GM21526 (cell line): ENCODE measurements at regions not wholly inside any gene's neighbourhood (a gene's known extent, or its start where the extent isn't known, plus 50 kb on each side); places are given as distances from the start of the nearest gene placed in this dataset.
"Not testable (repeated sequence)": the region's sequence is repeated elsewhere in the genome, so short reads cannot be mapped to it uniquely, and the experiment has no call there.

ENCODE experiments used
- ATAC-seq: cut with Tn5 transposase; IDR thresholded peaks from one replicate; pipeline ENCODE4 v1.9.1; 2021; ENCODE audit warnings: moderate library complexity; ENCODE audit not compliant: unreplicated experiment, low FRiP score

GRCh38 chr4:71204056-71204455, 134.8 kb upstream of the SLC4A4 start:
- ATAC-seq, result no peak

GRCh38 chr4:71206763-71207162, 132.1 kb upstream of the SLC4A4 start:
- ATAC-seq, result no peak

GRCh38 chr4:71209161-71209560, 129.7 kb upstream of the SLC4A4 start:
- ATAC-seq, result no peak

GRCh38 chr4:71210823-71211222, 128.0 kb upstream of the SLC4A4 start:
- ATAC-seq, result no peak

GRCh38 chr4:71211748-71212147, 127.1 kb upstream of the SLC4A4 start:
- no peak for ATAC-seq

- no peak for ATAC-seq
Measured at GRCh38 chr4:71212216-71212615, 126.6 kb upstream of the SLC4A4 start.

GRCh38 chr4:71214578-71214977, 124.2 kb upstream of the SLC4A4 start:
- ATAC-seq, result no peak

- ATAC-seq, result no peak
Measured at GRCh38 chr4:71216316-71216959, 122.4 kb upstream of the SLC4A4 start.

GRCh38 chr4:71217688-71218087, 121.1 kb upstream of the SLC4A4 start:
- no peak for ATAC-seq

GRCh38 chr4:71220848-71221247, 118.0 kb upstream of the SLC4A4 start:
- not testable (repeated sequence) for ATAC-seq

- no peak for ATAC-seq
Measured at GRCh38 chr4:71221510-71222466, 117.0 kb upstream of the SLC4A4 start.

GRCh38 chr4:71222661-71223060, 116.2 kb upstream of the SLC4A4 start:
- ATAC-seq, result no peak

GRCh38 chr4:71229477-71230270, 109.1 kb upstream of the SLC4A4 start:
- peak; percentile 56 for ATAC-seq

- no peak for ATAC-seq
Measured at GRCh38 chr4:71230271-71231128, 108.3 kb upstream of the SLC4A4 start.

- no peak for ATAC-seq
Measured at GRCh38 chr4:71231129-71232055, 107.4 kb upstream of the SLC4A4 start.

- ATAC-seq, result no peak
Measured at GRCh38 chr4:71232056-71232430, 106.8 kb upstream of the SLC4A4 start.

GRCh38 chr4:71232846-71233245, 106.0 kb upstream of the SLC4A4 start:
- ATAC-seq, result no peak

- no peak for ATAC-seq
Measured at GRCh38 chr4:71235311-71236201, 103.3 kb upstream of the SLC4A4 start.
